ENCODE measurements at regions not wholly inside any gene's neighbourhood (a gene's known extent, or its start where the extent isn't known, plus 50 kb on each side); places are given as distances from the start of the nearest gene placed in this dataset.

DNA sequence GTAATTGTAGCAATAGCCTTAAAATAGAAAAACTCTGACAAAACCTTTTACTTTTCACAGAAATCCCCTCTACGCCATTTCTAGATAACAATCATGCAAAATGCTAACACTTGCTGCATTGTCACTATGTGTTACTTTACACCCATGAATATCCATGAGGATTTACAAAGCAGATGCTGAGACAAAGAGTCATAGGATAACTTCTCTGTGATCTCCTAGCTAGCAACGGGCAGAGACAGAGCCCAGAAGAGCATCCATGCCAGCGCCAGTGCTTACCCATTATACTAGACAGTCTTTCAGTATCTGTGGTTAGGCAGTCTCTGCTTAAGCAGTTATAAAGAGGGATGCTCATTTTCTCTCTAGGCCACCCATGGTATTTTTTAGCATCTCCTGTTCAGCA, 474.1 kb downstream of the CAAP1 start:
- WGBS (ENCODE audit: insufficient coverage) = 70% methylated on average over 3 of the region's 3 CpGs
- Mint-ChIP-seq H3K27ac (no peak overlapping the region), H3K4me1 (no peaks in the 10 kb centered on the region), H3K27me3 (ENCODE audit: low read depth in 2 of 2) (no peaks in the 10 kb centered on the region), H3K9me3 (peaks cover 4 to 11% of the 10 kb centered on the region in 2 donors), H3K36me3 (no peaks in the 10 kb centered on the region), H3K4me3 (no peak overlapping the region)
- no peak overlapping the region for H3K4me3 ChIP-seq (ENCODE audit: low read length)
- no peak for ATAC-seq
- H3K27me3 ChIP-seq (ENCODE audit: control insufficient read depth, insufficient read depth, low read length) = no peaks in the 10 kb centered on the region
- H3K36me3 ChIP-seq (ENCODE audit: control insufficient read depth, insufficient read depth, low read length) = no peaks in the 10 kb centered on the region
- no peaks in the 10 kb centered on the region for H3K9me3 ChIP-seq (ENCODE audit: control insufficient read depth, insufficient read depth, low read length)
- H3K4me1 ChIP-seq (ENCODE audit: control insufficient read depth, insufficient read depth, low read length) = no peaks in the 10 kb centered on the region
- intact Hi-C loops (cut with micrococcal nuclease) = no loop called here
- no peak overlapping the region for H3K27ac ChIP-seq (ENCODE audit: low read length)
- no peak for DNase-seq
- TF ChIP-seq, protein P1, sequence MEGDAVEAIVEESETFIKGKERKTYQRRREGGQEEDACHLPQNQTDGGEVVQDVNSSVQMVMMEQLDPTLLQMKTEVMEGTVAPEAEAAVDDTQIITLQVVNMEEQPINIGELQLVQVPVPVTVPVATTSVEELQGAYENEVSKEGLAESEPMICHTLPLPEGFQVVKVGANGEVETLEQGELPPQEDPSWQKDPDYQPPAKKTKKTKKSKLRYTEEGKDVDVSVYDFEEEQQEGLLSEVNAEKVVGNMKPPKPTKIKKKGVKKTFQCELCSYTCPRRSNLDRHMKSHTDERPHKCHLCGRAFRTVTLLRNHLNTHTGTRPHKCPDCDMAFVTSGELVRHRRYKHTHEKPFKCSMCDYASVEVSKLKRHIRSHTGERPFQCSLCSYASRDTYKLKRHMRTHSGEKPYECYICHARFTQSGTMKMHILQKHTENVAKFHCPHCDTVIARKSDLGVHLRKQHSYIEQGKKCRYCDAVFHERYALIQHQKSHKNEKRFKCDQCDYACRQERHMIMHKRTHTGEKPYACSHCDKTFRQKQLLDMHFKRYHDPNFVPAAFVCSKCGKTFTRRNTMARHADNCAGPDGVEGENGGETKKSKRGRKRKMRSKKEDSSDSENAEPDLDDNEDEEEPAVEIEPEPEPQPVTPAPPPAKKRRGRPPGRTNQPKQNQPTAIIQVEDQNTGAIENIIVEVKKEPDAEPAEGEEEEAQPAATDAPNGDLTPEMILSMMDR (IDR thresholded peaks at IDR 0.05) = no peak

DNA sequence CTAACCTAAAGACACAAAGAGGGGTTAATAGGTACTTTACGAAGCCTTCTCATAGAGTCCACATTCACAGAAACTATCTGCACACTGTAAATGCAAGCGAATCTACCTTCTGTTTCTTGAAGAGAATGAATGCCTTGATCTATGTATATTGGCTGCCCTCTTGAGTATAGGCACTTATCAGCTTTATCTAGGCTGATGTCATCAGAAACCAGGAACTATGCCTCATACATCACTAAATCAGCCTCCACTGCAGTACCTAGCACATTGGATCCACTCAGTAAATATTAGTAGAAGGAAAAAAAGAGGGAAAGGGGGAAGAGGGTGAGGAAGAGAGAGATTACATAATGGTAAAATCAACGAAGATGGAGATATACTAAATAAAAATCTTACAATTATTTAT, 477.1 kb downstream of the CAAP1 start:
- Mint-ChIP-seq H3K27ac (no peak overlapping the region), H3K27me3 (ENCODE audit: low read depth in 2 of 2) (no peaks in the 10 kb centered on the region), H3K4me1 (no peaks in the 10 kb centered on the region), H3K36me3 (no peaks in the 10 kb centered on the region), H3K4me3 (no peak overlapping the region), H3K9me3 (peaks cover 7 to 15% of the 10 kb centered on the region in 2 donors)
- ATAC-seq (no peak), DNase-seq (no peak)
- TF ChIP-seq, protein P1 (IDR thresholded peaks at IDR 0.05) = no peak
- Histone ChIP-seq H3K4me3 (ENCODE audit: low read length) (no peak overlapping the region), H3K27me3 (ENCODE audit: control insufficient read depth, insufficient read depth, low read length) (no peaks in the 10 kb centered on the region), H3K36me3 (ENCODE audit: control insufficient read depth, insufficient read depth, low read length) (no peaks in the 10 kb centered on the region), H3K9me3 (ENCODE audit: control insufficient read depth, insufficient read depth, low read length) (no peaks in the 10 kb centered on the region), H3K27ac (ENCODE audit: low read length) (no peak overlapping the region), H3K4me1 (ENCODE audit: control insufficient read depth, insufficient read depth, low read length) (no peaks in the 10 kb centered on the region)
- WGBS (ENCODE audit: insufficient coverage) = 86% methylated on average over 2 of the region's 3 CpGs
- intact Hi-C loops (cut with micrococcal nuclease) = no loop called here

DNA sequence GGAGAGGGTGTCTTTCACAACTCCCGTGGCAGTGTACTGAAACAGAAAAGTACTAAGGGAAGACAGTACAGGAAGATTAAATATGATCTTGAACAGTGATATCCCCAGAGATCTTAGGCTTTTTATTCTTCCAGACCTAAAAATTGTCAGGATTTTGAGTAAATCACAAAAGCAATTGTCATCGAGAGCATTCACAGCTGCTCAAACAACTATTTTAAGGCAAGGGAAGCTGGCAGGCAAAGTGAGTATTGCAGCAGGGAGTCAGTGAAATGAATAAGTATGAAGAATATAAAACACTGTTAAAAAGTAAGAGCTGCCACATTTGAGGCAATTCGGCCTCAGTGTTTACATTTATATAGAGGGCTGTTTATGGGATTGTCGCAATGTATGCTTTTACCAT, 479.0 kb downstream of the CAAP1 start:
- ATAC-seq = no peak
- TF ChIP-seq, protein P1 (IDR thresholded peaks at IDR 0.05) = no peak
- no peaks in the 10 kb centered on the region for H3K27me3 ChIP-seq (ENCODE audit: control insufficient read depth, insufficient read depth, low read length)
- H3K27ac Mint-ChIP-seq = no peak overlapping the region
- no peak overlapping the region for H3K4me3 Mint-ChIP-seq
- no peaks in the 10 kb centered on the region for H3K36me3 Mint-ChIP-seq
- H3K4me3 ChIP-seq (ENCODE audit: low read length) = no peak overlapping the region
- H3K4me1 Mint-ChIP-seq = no peaks in the 10 kb centered on the region
- H3K36me3 ChIP-seq (ENCODE audit: control insufficient read depth, insufficient read depth, low read length) = no peaks in the 10 kb centered on the region
- no peak for DNase-seq
- H3K4me1 ChIP-seq (ENCODE audit: control insufficient read depth, insufficient read depth, low read length) = no peaks in the 10 kb centered on the region
- 90% methylated on average over 4 of the region's 4 CpGs for WGBS (ENCODE audit: insufficient coverage)
- no peak overlapping the region for H3K27ac ChIP-seq (ENCODE audit: low read length)
- no peaks in the 10 kb centered on the region for H3K27me3 Mint-ChIP-seq (ENCODE audit: low read depth in 2 of 2)
- H3K9me3 Mint-ChIP-seq = peaks cover 9 to 13% of the 10 kb centered on the region in 2 donors
- H3K9me3 ChIP-seq (ENCODE audit: control insufficient read depth, insufficient read depth, low read length) = peaks cover 4% of the 10 kb centered on the region
- intact Hi-C loops (cut with micrococcal nuclease) = no loop called here

DNA sequence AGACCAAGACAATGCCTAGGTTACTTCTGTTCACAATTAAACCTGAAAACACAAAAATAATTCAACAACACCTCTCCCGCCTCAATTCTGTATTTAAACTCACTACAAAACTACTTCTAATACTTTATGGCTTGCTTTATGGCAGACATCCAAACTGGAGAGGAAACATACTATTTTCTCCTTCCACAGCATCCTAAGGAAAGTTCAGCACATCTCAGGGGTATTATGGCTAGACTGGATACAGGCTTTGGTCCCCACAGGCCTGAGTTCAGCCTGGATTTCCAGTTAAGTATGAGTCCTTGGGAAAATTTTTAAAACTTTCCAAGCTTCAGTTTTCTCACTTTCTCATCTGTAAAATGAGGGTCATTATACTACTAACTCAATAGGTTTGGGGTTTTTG, 480.2 kb downstream of the CAAP1 start:
- Mint-ChIP-seq H3K27me3 (ENCODE audit: low read depth in 2 of 2) (no peaks in the 10 kb centered on the region), H3K36me3 (peaks cover 2% of the 10 kb centered on the region), H3K27ac (no peak overlapping the region), H3K4me1 (no peaks in the 10 kb centered on the region), H3K4me3 (no peak overlapping the region), H3K9me3 (peaks cover 12 to 16% of the 10 kb centered on the region in 2 donors)
- Histone ChIP-seq H3K27me3 (ENCODE audit: control insufficient read depth, insufficient read depth, low read length) (no peaks in the 10 kb centered on the region), H3K9me3 (ENCODE audit: control insufficient read depth, insufficient read depth, low read length) (peaks cover 4% of the 10 kb centered on the region), H3K27ac (ENCODE audit: low read length) (no peak overlapping the region), H3K4me1 (ENCODE audit: control insufficient read depth, insufficient read depth, low read length) (no peaks in the 10 kb centered on the region), H3K4me3 (ENCODE audit: low read length) (no peak overlapping the region), H3K36me3 (ENCODE audit: control insufficient read depth, insufficient read depth, low read length) (no peaks in the 10 kb centered on the region)
- intact Hi-C loops (cut with micrococcal nuclease) = no loop called here
- DNase-seq = no peak
- no peak for ATAC-seq
- TF ChIP-seq, protein P1 (IDR thresholded peaks at IDR 0.05) = no peak
- WGBS (ENCODE audit: insufficient coverage) = 75% methylated on average over 1 of the region's 1 CpG

All from natural killer cell (primary cell).